ENCODE measurements at regions not wholly inside any gene's neighbourhood (a gene's known extent, or its start where the extent isn't known, plus 50 kb on each side); places are given as distances from the start of the nearest gene placed in this dataset.
A peak's percentile ranks its signal among the peaks of the same experiment; 100 is the strongest.

DNA sequence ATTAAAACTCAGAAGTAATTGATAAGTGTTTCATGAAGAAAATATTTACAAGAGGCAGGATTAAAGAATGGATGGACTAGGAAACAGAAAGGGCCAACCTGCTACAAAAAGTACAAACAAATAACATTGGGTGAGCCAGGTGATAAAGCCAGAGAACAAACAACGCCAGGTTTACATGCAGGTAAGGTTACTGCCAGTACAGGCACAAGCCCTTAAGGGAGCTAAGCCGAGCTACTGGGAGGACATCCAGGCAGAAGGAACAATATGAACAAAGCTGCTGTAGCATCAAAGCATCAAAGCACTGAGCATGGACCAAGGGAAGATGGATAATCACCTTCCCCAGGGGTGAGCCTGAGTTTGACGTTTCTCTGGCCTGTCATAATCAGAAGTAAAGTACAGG lies 380.7 kb downstream of the SEC16B start:
- intact Hi-C loops (cut with DNase I), result no loop called here
- Histone ChIP-seq H3K4me3 (no peak overlapping the region), H3K9me3 (no peaks in the 10 kb centered on the region), H3K36me3 (no peaks in the 10 kb centered on the region), H3K27me3 (replicated peaks; ENCODE audit: insufficient read depth) (no peaks in the 10 kb centered on the region), H3K27ac (no peak overlapping the region), H3K4me1 (replicated peaks) (peaks cover 3% of the 10 kb centered on the region)
- no peak for TF ChIP-seq CTCF (IDR thresholded peaks at IDR 0.05)
- peak; percentile 88 for TF ChIP-seq POLR2AphosphoS5 (IDR thresholded peaks at IDR 0.05)
- TF ChIP-seq POLR2A (IDR thresholded peaks at IDR 0.05), result no peak
- WGBS, result 22% methylated on average over 3 of the region's 3 CpGs
- peak; percentile 76 for DNase-seq (ENCODE audit: low spot score)

DNA sequence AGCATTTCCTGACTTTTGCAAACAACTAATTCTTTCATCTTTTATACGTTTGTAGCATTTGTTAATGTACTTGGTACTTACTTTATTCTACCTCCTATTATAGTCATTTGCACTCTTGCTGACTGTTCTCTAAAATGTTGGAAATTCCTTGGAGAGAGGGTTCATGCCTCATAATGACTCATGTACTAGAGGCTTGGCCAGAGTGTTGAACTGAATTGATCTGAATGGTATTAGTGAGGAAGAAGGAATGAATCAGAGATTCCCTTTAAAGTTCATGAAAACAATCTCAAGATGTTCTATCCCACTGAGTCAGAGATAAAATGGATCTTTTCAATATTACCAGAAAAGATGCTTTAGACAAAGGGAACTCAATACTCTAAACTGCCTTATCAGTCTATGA lies 383.4 kb downstream of the SEC16B start:
- 50% methylated on average over 1 of the region's 1 CpG for WGBS
- no peaks in the 10 kb centered on the region for H3K36me3 ChIP-seq
- no peak for TF ChIP-seq POLR2AphosphoS5 (IDR thresholded peaks at IDR 0.05)
- TF ChIP-seq CTCF (IDR thresholded peaks at IDR 0.05), result no peak
- TF ChIP-seq POLR2A (IDR thresholded peaks at IDR 0.05), result no peak
- H3K27ac ChIP-seq, result no peak overlapping the region
- H3K9me3 ChIP-seq, result no peaks in the 10 kb centered on the region
- H3K4me3 ChIP-seq, result no peak overlapping the region
- H3K27me3 ChIP-seq (replicated peaks; ENCODE audit: insufficient read depth), result no peaks in the 10 kb centered on the region
- DNase-seq (ENCODE audit: low spot score), result no peak
- H3K4me1 ChIP-seq (replicated peaks), result peaks cover 3% of the 10 kb centered on the region
- intact Hi-C loops (cut with DNase I), result no loop called here

- peak; percentile 72 for DNase-seq (ENCODE audit: low spot score)
- Histone ChIP-seq H3K27me3 (replicated peaks; ENCODE audit: insufficient read depth) (no peaks in the 10 kb centered on the region), H3K4me1 (replicated peaks) (peaks cover 3% of the 10 kb centered on the region), H3K36me3 (no peaks in the 10 kb centered on the region), H3K9me3 (no peaks in the 10 kb centered on the region), H3K4me3 (no peak overlapping the region), H3K27ac (peak overlapping the region; percentile 3 to 45)
- intact Hi-C loops (cut with DNase I), result no loop called here
- TF ChIP-seq POLR2AphosphoS5 (IDR thresholded peaks at IDR 0.05) (peak; percentile 86), POLR2A (IDR thresholded peaks at IDR 0.05) (no peak)
- WGBS, result 34% methylated on average over 3 of the region's 3 CpGs
These were observed 384.3 kb downstream of the SEC16B start for GRCh38 chr1:177585302-177586220.

- Histone ChIP-seq H3K4me1 (replicated peaks) (no peaks in the 10 kb centered on the region), H3K27me3 (replicated peaks; ENCODE audit: insufficient read depth) (no peaks in the 10 kb centered on the region), H3K4me3 (no peak overlapping the region), H3K9me3 (no peaks in the 10 kb centered on the region), H3K36me3 (no peaks in the 10 kb centered on the region), H3K27ac (no peak overlapping the region)
- intact Hi-C loops (cut with DNase I), result no loop called here
- WGBS, result 51% methylated on average over 2 of the region's 2 CpGs
- TF ChIP-seq POLR2AphosphoS5 (IDR thresholded peaks at IDR 0.05) (no peak), CTCF (IDR thresholded peaks at IDR 0.05) (no peak), POLR2A (IDR thresholded peaks at IDR 0.05) (no peak)
- DNase-seq (ENCODE audit: low spot score), result no peak
These were observed 396.0 kb downstream of the SEC16B start for GRCh38 chr1:177573901-177574300.

- Histone ChIP-seq H3K9me3 (no peaks in the 10 kb centered on the region), H3K36me3 (no peaks in the 10 kb centered on the region), H3K27ac (no peak overlapping the region), H3K4me3 (no peak overlapping the region), H3K4me1 (replicated peaks) (no peaks in the 10 kb centered on the region), H3K27me3 (replicated peaks; ENCODE audit: insufficient read depth) (no peaks in the 10 kb centered on the region)
- TF ChIP-seq POLR2AphosphoS5 (IDR thresholded peaks at IDR 0.05), result no peak
- TF ChIP-seq CTCF (IDR thresholded peaks at IDR 0.05), result no peak
- no peak for TF ChIP-seq POLR2A (IDR thresholded peaks at IDR 0.05)
- 57% methylated on average over 5 of the region's 5 CpGs for WGBS
- intact Hi-C loops (cut with DNase I), result no loop called here
- DNase-seq (ENCODE audit: low spot score), result no peak
These were observed 398.3 kb downstream of the SEC16B start for GRCh38 chr1:177571485-177572076.
